Astrocyte (in vitro differentiated cells and primary cell): ENCODE measurements at regions not wholly inside any gene's neighbourhood (a gene's known extent, or its start where the extent isn't known, plus 50 kb on each side); places are given as distances from the start of the nearest gene placed in this dataset.

Experiments used
- CTCF ChIP-seq: IDR thresholded peaks from 2 replicates; pipeline ENCODE4 v1.5.1; 2011; ENCODE audit warnings: low read depth, mild to moderate bottlenecking, inconsistent platforms, low read length, moderate library complexity; ENCODE audit not compliant: insufficient read depth
- EZH2 ChIP-seq: IDR thresholded peaks from 2 replicates; pipeline ENCODE4 v1.6.1; 2012; ENCODE audit warnings: mild to moderate bottlenecking, low read length, inconsistent platforms; ENCODE audit not compliant: insufficient read depth

DNA sequence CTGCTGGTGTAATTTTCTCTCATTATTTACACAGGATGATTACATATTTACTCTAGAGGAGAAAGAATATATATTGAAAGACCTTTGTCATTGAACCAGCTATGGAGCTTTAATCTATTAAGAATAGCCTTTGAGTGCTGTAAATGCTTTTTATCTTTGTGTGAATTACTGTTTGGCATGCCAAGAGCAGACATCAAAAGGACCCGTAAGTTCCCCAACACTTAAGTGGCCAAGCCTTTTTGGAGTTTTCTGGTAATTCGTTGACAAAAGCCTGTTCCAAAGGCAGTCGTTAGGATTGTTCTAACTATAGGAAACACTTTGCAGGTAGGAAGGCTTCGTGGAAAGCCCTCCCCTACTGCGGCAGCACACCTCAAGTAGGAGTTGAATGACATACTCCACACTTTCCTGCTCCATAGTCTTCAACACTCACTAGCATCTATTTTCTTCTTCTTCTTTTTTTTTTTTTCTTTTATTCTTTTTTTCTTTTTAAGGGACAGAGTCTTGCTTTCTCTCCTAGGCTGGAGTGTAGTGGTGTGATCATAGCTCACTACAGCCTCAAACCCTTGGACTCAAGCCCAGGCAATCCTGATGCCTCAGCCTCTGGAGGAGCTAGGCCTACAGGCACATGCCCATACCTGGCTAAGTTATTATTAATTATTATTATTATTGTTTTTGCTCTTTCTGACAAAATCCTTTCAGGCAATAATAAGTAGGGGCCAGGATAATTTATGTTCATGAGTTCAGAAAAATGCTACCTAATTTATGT, 98.6 kb downstream of the SUCNR1 start:
- TF ChIP-seq CTCF (no peak), EZH2 (no peak)
